Endothelial cell of umbilical vein (primary cell): ENCODE measurements at regions not wholly inside any gene's neighbourhood (a gene's known extent, or its start where the extent isn't known, plus 50 kb on each side); places are given as distances from the start of the nearest gene placed in this dataset.

Source experiments
- BruUV-seq: library from RNA; stranded (reverse); fragments of 400-500 nt; replicated peaks from 2 replicates; lab custom pipeline; 2021; lab: Mats Ljungman, UMichigan
- CTCF ChIA-PET: fragments of 300-600, 350-600 bp; sonication (Branson Sonifier 250); formaldehyde crosslinking; loops from one replicate; lab custom pipeline; 2021; ENCODE audit warnings: antibody characterized with exemption, inconsistent platforms; lab: Charles Lee
- POLR2A ChIA-PET: fragments of 300-600, 350-600 bp; sonication (Branson Sonifier 250); formaldehyde crosslinking; loops from one replicate; lab custom pipeline; 2021; ENCODE audit warnings: antibody characterized with exemption, inconsistent platforms; lab: Charles Lee
- DNase-seq: peaks from one replicate; pipeline ENCODE4 v3.0.0-alpha.2; 2011; ENCODE audit warnings: low read depth, low spot score
- FAIRE-seq: peaks from 2 replicates; lab custom pipeline; 2011; peaks lifted over from hg19 to GRCh38; lab: Jason Lieb, UNC
- H2AFZ ChIP-seq: 2 replicates; pipeline ENCODE4 v1.6.0; 2012; ENCODE audit warnings: low read depth, low read length, control low read depth, inconsistent platforms
- H3K27ac ChIP-seq: 2 replicates; pipeline ENCODE4 v1.5.1; 2011; ENCODE audit warnings: low read depth, mild to moderate bottlenecking, control low read depth, low read length, moderate library complexity; ENCODE audit not compliant: insufficient read depth
- H3K27me3 ChIP-seq, 2 experiments: 2 replicates each; pipeline versions ENCODE4 v1.6.0 to v1.6.1; 2011; ENCODE audit warnings: low read length in 2 of 2, mixed read lengths in 1 of 2; ENCODE audit not compliant: control insufficient read depth in 2 of 2, insufficient read depth in 2 of 2
- H3K36me3 ChIP-seq, 2 experiments: 2 replicates in 1 of 2; 3 replicates in 1 of 2; pipeline ENCODE4 v1.5.1; 2011; ENCODE audit warnings: low read length in 2 of 2, mild to moderate bottlenecking in 1 of 2, moderate library complexity in 1 of 2; ENCODE audit not compliant: control insufficient read depth in 2 of 2, insufficient read depth in 2 of 2; ENCODE audit errors: extremely low read depth in 1 of 2
- H3K4me1 ChIP-seq: 3 replicates; pipeline ENCODE4 v1.5.1; 2011; ENCODE audit warnings: mild to moderate bottlenecking, low read length; ENCODE audit not compliant: control insufficient read depth, insufficient read depth; ENCODE audit errors: extremely low read depth
- H3K4me2 ChIP-seq: 2 replicates; pipeline ENCODE4 v1.6.1; 2011; ENCODE audit warnings: low read length, control low read depth, mixed read lengths; ENCODE audit not compliant: insufficient read depth
- H3K4me3 ChIP-seq, 3 experiments: fragments of 200-600 bp in 1 of 3; sonication (generic), shearing (Covaris generic) in 1 of 3; replicated peaks in 1 of 3; 2 replicates each; pipeline ENCODE4 v1.5.1; 2011 to 2016; ENCODE audit warnings: control low read depth in 3 of 3, low read length in 3 of 3, mild to moderate bottlenecking in 2 of 3, inconsistent platforms in 1 of 3, low read depth in 1 of 3, moderate library complexity in 1 of 3; ENCODE audit not compliant: insufficient read depth in 1 of 3
- H3K79me2 ChIP-seq: 2 replicates; pipeline ENCODE4 v1.6.0; 2012; ENCODE audit warnings: low read length, inconsistent platforms; ENCODE audit not compliant: control insufficient read depth, insufficient read depth
- H3K9ac ChIP-seq: replicated peaks from 2 replicates; pipeline ENCODE3; 2011; ENCODE audit warnings: low read length, control low read depth; ENCODE audit not compliant: insufficient read depth; ENCODE audit errors: extremely low read depth
- H3K9me1 ChIP-seq: replicated peaks from 3 replicates; pipeline ENCODE4 v1.6.0; 2011; ENCODE audit warnings: mild to moderate bottlenecking, low read length; ENCODE audit not compliant: control insufficient read depth, insufficient read depth; ENCODE audit errors: extremely low read depth
- H3K9me3 ChIP-seq: replicated peaks from 2 replicates; pipeline ENCODE4 v1.5.1; 2012; ENCODE audit warnings: low read length, inconsistent platforms; ENCODE audit not compliant: control insufficient read depth, insufficient read depth
- H4K20me1 ChIP-seq: replicated peaks from 2 replicates; pipeline ENCODE3; 2011; ENCODE audit warnings: mild to moderate bottlenecking, low read length; ENCODE audit not compliant: control insufficient read depth, insufficient read depth; ENCODE audit errors: extremely low read depth
- EZH2 ChIP-seq: IDR thresholded peaks from 2 replicates; pipeline ENCODE4 v1.6.1; 2012; ENCODE audit warnings: borderline replicate concordance, low read depth, mild to moderate bottlenecking, moderate library complexity, low read length, inconsistent platforms; ENCODE audit not compliant: severe bottlenecking
- FOS ChIP-seq: IDR thresholded peaks from 2 replicates; pipeline ENCODE4 v1.6.1; 2011; ENCODE audit warnings: mild to moderate bottlenecking, low read length, moderate library complexity, borderline replicate concordance; ENCODE audit not compliant: insufficient read depth
- GATA2 ChIP-seq: IDR thresholded peaks from 2 replicates; pipeline ENCODE4 v1.7.0; 2011; ENCODE audit warnings: low read depth, mild to moderate bottlenecking, moderate library complexity, mixed read lengths, low read length; ENCODE audit not compliant: insufficient read length, insufficient read depth
- JUN ChIP-seq: IDR thresholded peaks from 2 replicates; pipeline ENCODE4 v1.6.1; 2011; ENCODE audit warnings: borderline replicate concordance, low read depth; ENCODE audit not compliant: insufficient read length, insufficient read depth
- MAX ChIP-seq: IDR thresholded peaks from 2 replicates; pipeline ENCODE4 v1.6.1; 2011; ENCODE audit not compliant: insufficient read depth, insufficient read length
- MYC ChIP-seq: IDR thresholded peaks from one replicate; pipeline ENCODE4 v1.6.1; 2011; ENCODE audit warnings: mild to moderate bottlenecking, low read depth, low read length
- POLR2A ChIP-seq: IDR thresholded peaks from 2 replicates; pipeline ENCODE4 v1.6.1; 2012; ENCODE audit warnings: low read depth, mild to moderate bottlenecking, control low read depth, low read length
- POLR2AphosphoS5 ChIP-seq: IDR thresholded peaks from 2 replicates; pipeline ENCODE4 v1.6.1; 2012; ENCODE audit warnings: low read depth, mild to moderate bottlenecking, control low read depth, low read length, moderate library complexity; ENCODE audit not compliant: insufficient read depth
- dilution Hi-C: fragments of 300-500 bp; cut with MboI; formaldehyde crosslinking; loops from one replicate; pipeline ENCODE4 v1.15.0; 2019; ENCODE audit warnings: low sequenced_read_pairs; ENCODE audit not compliant: extremely low pct_ligation_motif_present
- intact Hi-C: fragments of 100-400 bp; cut with micrococcal nuclease; formaldehyde crosslinking; loops from one replicate; pipeline ENCODE4 v1.10.0; 2022
- TF ChIP-seq, protein P1 (sequence below), 2 donors: IDR thresholded peaks; 1 replicate in 1 of 2; 2 replicates in 1 of 2; pipeline ENCODE4 v1.5.1; 2011; ENCODE audit warnings: low read length in 2 of 2, mild to moderate bottlenecking in 2 of 2, moderate library complexity in 2 of 2, control low read depth in 1 of 2, inconsistent platforms in 1 of 2, low read depth in 1 of 2; ENCODE audit not compliant: insufficient read depth in 1 of 2; ENCODE audit errors: extremely low read depth in 1 of 2

GRCh38 chr17:77020973-77021372, 119.8 kb upstream of the SEC14L1 start:
- TF ChIP-seq, protein P1, sequence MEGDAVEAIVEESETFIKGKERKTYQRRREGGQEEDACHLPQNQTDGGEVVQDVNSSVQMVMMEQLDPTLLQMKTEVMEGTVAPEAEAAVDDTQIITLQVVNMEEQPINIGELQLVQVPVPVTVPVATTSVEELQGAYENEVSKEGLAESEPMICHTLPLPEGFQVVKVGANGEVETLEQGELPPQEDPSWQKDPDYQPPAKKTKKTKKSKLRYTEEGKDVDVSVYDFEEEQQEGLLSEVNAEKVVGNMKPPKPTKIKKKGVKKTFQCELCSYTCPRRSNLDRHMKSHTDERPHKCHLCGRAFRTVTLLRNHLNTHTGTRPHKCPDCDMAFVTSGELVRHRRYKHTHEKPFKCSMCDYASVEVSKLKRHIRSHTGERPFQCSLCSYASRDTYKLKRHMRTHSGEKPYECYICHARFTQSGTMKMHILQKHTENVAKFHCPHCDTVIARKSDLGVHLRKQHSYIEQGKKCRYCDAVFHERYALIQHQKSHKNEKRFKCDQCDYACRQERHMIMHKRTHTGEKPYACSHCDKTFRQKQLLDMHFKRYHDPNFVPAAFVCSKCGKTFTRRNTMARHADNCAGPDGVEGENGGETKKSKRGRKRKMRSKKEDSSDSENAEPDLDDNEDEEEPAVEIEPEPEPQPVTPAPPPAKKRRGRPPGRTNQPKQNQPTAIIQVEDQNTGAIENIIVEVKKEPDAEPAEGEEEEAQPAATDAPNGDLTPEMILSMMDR (IDR thresholded peaks at IDR 0.05; ENCODE audit: extremely low read depth in 1 of 2, insufficient read depth in 1 of 2, low read depth in 1 of 2, low read length in 2 of 2), result no peak
- TF ChIP-seq JUN, result no peak
- no peak for TF ChIP-seq GATA2
- TF ChIP-seq EZH2, result no peak
- no peak for TF ChIP-seq POLR2A
- TF ChIP-seq MYC, result no peak
- TF ChIP-seq FOS, result no peak
- TF ChIP-seq POLR2AphosphoS5, result no peak
- TF ChIP-seq MAX, result no peak
- no peaks in the 10 kb centered on the region for H3K9me1 ChIP-seq
- DNase-seq (no peak), FAIRE-seq (no peak)
- no peak overlapping the region for H2AFZ ChIP-seq
- H3K9ac ChIP-seq, result no peak overlapping the region
- dilution Hi-C loops (no loop called here), intact Hi-C loops (no loop called here)
- BruUV-seq, result no TSS peak
- no peaks in the 10 kb centered on the region for H3K36me3 ChIP-seq
- no peaks in the 10 kb centered on the region for H3K79me2 ChIP-seq
- no peaks in the 10 kb centered on the region for H3K4me1 ChIP-seq
- no peak overlapping the region for H3K4me3 ChIP-seq
- ChIA-PET CTCF (interaction anchor here (1.1 to 4.5 kb wide), 3 partner anchors 35 to 198 kb away, joined by 3 to 29 read pairs (median 4); partner anchors contain the start of gene MGAT5B), POLR2A (no interaction called here)
- no peaks in the 10 kb centered on the region for H4K20me1 ChIP-seq
- H3K27me3 ChIP-seq, result peaks cover 5 to 7% of the 10 kb centered on the region in 2 experiments
- no peak overlapping the region for H3K27ac ChIP-seq
- no peak overlapping the region for H3K4me2 ChIP-seq
- H3K9me3 ChIP-seq, result no peaks in the 10 kb centered on the region
